ENCODE measurements at regions not wholly inside any gene's neighbourhood (a gene's known extent, or its start where the extent isn't known, plus 50 kb on each side); places are given as distances from the start of the nearest gene placed in this dataset.

DNA sequence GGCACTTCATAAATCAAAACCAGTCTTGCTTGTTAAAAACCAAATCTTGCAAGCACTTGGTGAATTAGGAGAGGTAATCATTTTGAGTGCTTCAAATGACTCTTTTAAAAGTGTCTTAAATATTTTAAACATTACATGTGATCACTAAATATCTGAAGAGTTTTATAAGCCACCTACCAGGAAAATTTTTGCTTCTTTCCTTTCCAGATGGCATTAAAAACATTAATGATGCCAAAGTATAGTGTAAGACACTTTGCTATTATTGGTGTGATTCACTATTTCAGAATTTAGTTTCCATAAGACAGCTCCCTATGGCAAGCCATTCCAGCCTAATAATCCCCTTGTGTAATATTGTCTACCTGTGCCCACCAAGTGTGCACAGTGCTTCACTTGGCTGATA, 548.8 kb upstream of the ADAMTS5 start:
- no peaks in the 10 kb centered on the region for H3K36me3 ChIP-seq (replicated peaks in 1 of 2; ENCODE audit: control insufficient read depth in 1 of 2, insufficient read depth in 2 of 2, low read length in 2 of 2)
- H4K20me1 ChIP-seq (ENCODE audit: insufficient read depth, low read length), result no peaks in the 10 kb centered on the region
- H2AFZ ChIP-seq (ENCODE audit: insufficient read depth, low read depth, low read length, poor library complexity, severe bottlenecking), result no peak overlapping the region
- H3K79me2 ChIP-seq (ENCODE audit: insufficient read depth, low read length), result no peaks in the 10 kb centered on the region
- H3K9me3 ChIP-seq (replicated peaks in 1 of 2; ENCODE audit: control insufficient read depth in 1 of 2, insufficient read depth in 1 of 2, low read length in 2 of 2), result peaks cover 8 to 16% of the 10 kb centered on the region in 2 donors
- no peak overlapping the region for H3K9ac ChIP-seq (ENCODE audit: insufficient read depth, low read length, poor library complexity, severe bottlenecking)
- H3K4me1 ChIP-seq (ENCODE audit: control insufficient read depth in 1 of 2, insufficient read depth in 2 of 2, low read length in 2 of 2), result no peaks in the 10 kb centered on the region
- no peaks in the 10 kb centered on the region for H3K27me3 Mint-ChIP-seq (ENCODE audit: low read depth in 3 of 3)
- H3K27me3 ChIP-seq (ENCODE audit: control insufficient read depth in 2 of 2, insufficient read depth in 2 of 2, low read length in 2 of 2), result no peaks in the 10 kb centered on the region
- H3K4me2 ChIP-seq (replicated peaks; ENCODE audit: extremely low read depth, low read length, poor library complexity, severe bottlenecking), result no peak overlapping the region
- H3K4me3 Mint-ChIP-seq, result no peak overlapping the region
- no peaks in the 10 kb centered on the region for H3K4me1 Mint-ChIP-seq
- H3K27ac Mint-ChIP-seq, result no peak overlapping the region
- H3K36me3 Mint-ChIP-seq, result no peaks in the 10 kb centered on the region
- DNase-seq, result no peak
- intact Hi-C loops (cut with micrococcal nuclease), result no loop called here
- no peak overlapping the region for H3K27ac ChIP-seq (ENCODE audit: low read depth in 1 of 2, low read length in 2 of 2)
- peaks cover 0 to 13% (median 5%) of the 10 kb centered on the region in 7 donors for H3K9me3 Mint-ChIP-seq
- no peak for TF ChIP-seq CTCF (IDR thresholded peaks at IDR 0.05)
- no peak overlapping the region for H3K4me3 ChIP-seq (replicated peaks in 1 of 3; ENCODE audit: low read depth in 2 of 3, low read length in 3 of 3)

DNA sequence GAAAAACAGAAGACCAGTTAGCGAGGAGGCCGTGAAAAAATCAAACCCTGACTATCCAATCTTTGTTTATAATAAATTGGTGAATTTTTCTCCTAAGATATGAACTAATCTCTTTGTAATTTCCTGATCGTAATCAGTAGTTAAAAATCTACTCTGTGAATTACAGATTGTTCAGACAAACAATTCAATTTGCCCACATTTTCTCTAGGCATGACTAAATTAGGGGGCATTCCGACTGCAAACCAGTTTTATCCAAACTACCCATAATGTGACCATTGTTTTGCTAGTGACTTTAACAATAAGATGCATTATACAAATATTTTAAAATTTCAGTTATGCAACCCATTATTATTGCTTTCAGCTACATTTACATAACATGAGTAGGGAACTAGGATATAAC, 546.9 kb upstream of the ADAMTS5 start:
- Mint-ChIP-seq H3K27ac (no peak overlapping the region), H3K27me3 (ENCODE audit: low read depth in 3 of 3) (no peaks in the 10 kb centered on the region), H3K4me1 (no peaks in the 10 kb centered on the region), H3K36me3 (no peaks in the 10 kb centered on the region), H3K9me3 (peaks cover 0 to 13% (median 5%) of the 10 kb centered on the region in 7 donors), H3K4me3 (no peak overlapping the region)
- Histone ChIP-seq H3K4me3 (replicated peaks in 1 of 3; ENCODE audit: low read depth in 2 of 3, low read length in 3 of 3) (no peak overlapping the region), H4K20me1 (ENCODE audit: insufficient read depth, low read length) (no peaks in the 10 kb centered on the region), H3K27ac (ENCODE audit: low read depth in 1 of 2, low read length in 2 of 2) (no peak overlapping the region), H3K9ac (ENCODE audit: insufficient read depth, low read length, poor library complexity, severe bottlenecking) (no peak overlapping the region), H3K9me3 (replicated peaks in 1 of 2; ENCODE audit: control insufficient read depth in 1 of 2, insufficient read depth in 1 of 2, low read length in 2 of 2) (peaks cover 8 to 16% of the 10 kb centered on the region in 2 donors), H3K79me2 (ENCODE audit: insufficient read depth, low read length) (no peaks in the 10 kb centered on the region), H2AFZ (ENCODE audit: insufficient read depth, low read depth, low read length, poor library complexity, severe bottlenecking) (no peak overlapping the region), H3K4me1 (ENCODE audit: control insufficient read depth in 1 of 2, insufficient read depth in 2 of 2, low read length in 2 of 2) (no peaks in the 10 kb centered on the region), H3K36me3 (replicated peaks in 1 of 2; ENCODE audit: control insufficient read depth in 1 of 2, insufficient read depth in 2 of 2, low read length in 2 of 2) (no peaks in the 10 kb centered on the region), H3K27me3 (ENCODE audit: control insufficient read depth in 2 of 2, insufficient read depth in 2 of 2, low read length in 2 of 2) (no peaks in the 10 kb centered on the region), H3K4me2 (replicated peaks; ENCODE audit: extremely low read depth, low read length, poor library complexity, severe bottlenecking) (no peak overlapping the region)
- no peak for DNase-seq
- intact Hi-C loops (cut with micrococcal nuclease), result no loop called here
- TF ChIP-seq CTCF (IDR thresholded peaks at IDR 0.05), result no peak
- no CpG with 5 or more reads among the region's 4 CpGs for WGBS (ENCODE audit: insufficient coverage)
